SU-DHL-6 (cell line): ENCODE measurements at regions not wholly inside any gene's neighbourhood (a gene's known extent, or its start where the extent isn't known, plus 50 kb on each side); places are given as distances from the start of the nearest gene placed in this dataset.

Experiments used
- CTCF ChIP-seq: fragments of 200-600 bp; sonication (generic); IDR thresholded peaks from one replicate; pipeline ENCODE4 v1.5.1; 2017; ENCODE audit warnings: antibody characterized with exemption, mild to moderate bottlenecking, low read length, moderate library complexity; ENCODE audit not compliant: insufficient read depth, poor library complexity, severe bottlenecking
- EZH2phosphoT487 ChIP-seq: fragments of 200-600 bp; sonication (generic), shearing (Covaris generic); conservative IDR thresholded peaks from 2 replicates; pipeline ENCODE4 v1.6.1; 2018; ENCODE audit warnings: mild to moderate bottlenecking, antibody characterized with exemption, low read length, moderate library complexity, mixed read lengths

- TF ChIP-seq CTCF (no peak), EZH2phosphoT487 (no peak)
These were observed 1032.5 kb downstream of the DTWD2 start for GRCh38 chr5:117955831-117956230.
